ENCODE measurements at regions not wholly inside any gene's neighbourhood (a gene's known extent, or its start where the extent isn't known, plus 50 kb on each side); places are given as distances from the start of the nearest gene placed in this dataset.

DNA sequence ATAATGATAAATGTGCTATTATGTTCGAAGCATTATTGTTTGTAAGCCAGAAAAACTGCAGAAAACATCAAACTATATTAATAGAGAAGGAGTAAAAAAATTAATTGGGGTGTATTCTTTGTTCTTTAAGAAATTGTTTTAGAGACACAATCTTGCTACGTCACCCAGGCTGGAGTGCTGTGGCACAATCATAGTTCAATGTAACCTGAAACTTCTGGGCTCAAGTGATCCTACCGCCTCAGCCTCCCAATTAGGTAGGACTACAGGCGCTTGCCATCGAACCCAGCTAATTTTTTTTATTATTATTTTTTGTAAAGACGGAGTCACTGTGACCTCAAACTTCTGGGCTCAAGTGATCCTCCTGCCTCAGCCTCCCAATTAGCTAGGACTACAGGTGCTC is 1138.6 kb downstream of the GATA3 start:
- 76 to 85% (median 78%) methylated on average over 6 of the region's 6 CpGs for WGBS, 3 donors
- no peaks in the 10 kb centered on the region for H3K9me3 ChIP-seq

DNA sequence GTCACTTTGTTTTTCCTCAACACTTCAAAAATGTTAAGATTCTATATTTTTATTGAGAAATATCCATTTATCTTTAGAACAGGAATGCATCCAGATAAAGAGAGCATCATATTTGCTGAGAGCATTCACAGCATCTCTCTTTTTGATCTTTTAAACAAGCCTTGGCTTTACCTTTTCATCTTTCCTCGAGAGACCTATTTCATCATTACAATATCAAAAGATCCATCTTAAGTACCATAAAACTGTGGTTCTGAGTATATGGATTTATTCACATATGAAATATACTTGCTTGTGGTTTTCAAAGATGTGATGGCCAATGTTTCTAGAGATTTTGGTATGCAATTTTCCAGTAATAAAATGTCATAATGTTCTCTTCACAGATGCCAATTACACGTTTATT is 1140.9 kb downstream of the GATA3 start:
- no peaks in the 10 kb centered on the region for H3K36me3 ChIP-seq
- no peak overlapping the region for H3K27ac ChIP-seq
- H3K9me3 ChIP-seq = no peaks in the 10 kb centered on the region
- DNase-seq = no peak
- intact Hi-C loops (cut with DNase I) = no loop called here
- WGBS, 3 donors = 52 to 56% (median 55%) methylated on average over 2 of the region's 2 CpGs
- no peak for TF ChIP-seq CTCF (IDR thresholded peaks at IDR 0.05)
- TF ChIP-seq EP300 (IDR thresholded peaks at IDR 0.05) = no peak
- no peak for TF ChIP-seq POLR2A (IDR thresholded peaks at IDR 0.05)
- no peaks in the 10 kb centered on the region for H3K27me3 ChIP-seq
- no peaks in the 10 kb centered on the region for H3K4me1 ChIP-seq (ENCODE audit: insufficient read depth)
- no peak overlapping the region for H3K4me3 ChIP-seq

More for the DNA sequence above, 1138.6 kb downstream of the GATA3 start:
- Histone ChIP-seq H3K36me3 (no peaks in the 10 kb centered on the region), H3K27ac (no peak overlapping the region), H3K4me3 (no peak overlapping the region), H3K27me3 (no peaks in the 10 kb centered on the region), H3K4me1 (ENCODE audit: insufficient read depth) (no peaks in the 10 kb centered on the region)
- TF ChIP-seq EP300 (IDR thresholded peaks at IDR 0.05) = no peak
- intact Hi-C loops (cut with DNase I) = no loop called here
- DNase-seq = no peak

DNA sequence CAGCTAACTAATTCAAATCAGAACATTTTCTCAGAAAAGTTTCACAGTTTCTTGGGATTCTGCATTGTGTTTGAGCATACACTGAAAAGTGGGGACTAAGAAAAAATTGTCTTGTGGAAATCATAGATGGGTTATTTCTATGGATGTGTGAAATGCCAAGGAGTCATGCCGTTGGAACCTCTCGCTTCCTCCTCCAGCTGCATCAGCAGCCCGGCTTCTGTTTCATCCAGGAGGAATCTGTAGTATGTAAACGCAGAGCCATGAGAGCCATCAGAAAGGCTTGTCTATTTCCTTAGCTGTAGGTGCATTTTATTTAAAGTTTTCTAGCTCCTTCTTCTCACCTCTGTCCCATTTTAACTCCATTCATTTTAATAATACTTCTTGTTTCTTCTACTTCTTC is 1144.1 kb downstream of the GATA3 start:
- no peak overlapping the region for H3K4me3 ChIP-seq
- H3K4me1 ChIP-seq (ENCODE audit: insufficient read depth) = no peaks in the 10 kb centered on the region
- 5 to 34% (median 9%) methylated on average over 4 of the region's 4 CpGs for WGBS, 3 donors
- no peaks in the 10 kb centered on the region for H3K36me3 ChIP-seq
- TF ChIP-seq CTCF (IDR thresholded peaks at IDR 0.05) (no peak), EP300 (IDR thresholded peaks at IDR 0.05) (no peak), POLR2A (IDR thresholded peaks at IDR 0.05) (no peak)
- no peak for DNase-seq
- H3K9me3 ChIP-seq = no peaks in the 10 kb centered on the region
- intact Hi-C loops (cut with DNase I) = no loop called here
- H3K27ac ChIP-seq = no peak overlapping the region
- H3K27me3 ChIP-seq = no peaks in the 10 kb centered on the region

DNA sequence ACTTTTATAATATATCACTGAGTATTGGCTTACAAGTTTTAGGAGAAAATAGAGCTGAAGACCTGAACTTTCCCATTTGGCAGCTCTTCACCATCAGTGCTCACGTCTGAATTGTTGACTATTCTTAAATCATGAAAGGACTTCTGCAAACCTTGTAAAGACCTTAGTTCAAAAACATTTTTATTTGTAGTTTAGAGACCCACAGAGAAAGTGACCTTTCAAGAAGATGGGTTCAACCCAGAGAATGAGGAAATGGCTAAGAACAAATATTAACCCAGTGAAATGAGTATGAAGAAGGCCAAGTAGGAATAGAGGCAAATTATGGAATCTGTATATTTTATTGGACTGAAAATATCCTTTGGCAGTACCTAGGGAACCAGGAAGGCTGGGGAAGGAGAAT is 1151.1 kb downstream of the GATA3 start:
- Histone ChIP-seq H3K27ac (no peak overlapping the region), H3K9me3 (no peaks in the 10 kb centered on the region), H3K36me3 (no peaks in the 10 kb centered on the region), H3K4me3 (no peak overlapping the region), H3K27me3 (no peaks in the 10 kb centered on the region), H3K4me1 (ENCODE audit: insufficient read depth) (no peaks in the 10 kb centered on the region)
- no peak for DNase-seq
- intact Hi-C loops (cut with DNase I) = no loop called here
- 12 to 37% (median 14%) methylated on average over 1 of the region's 1 CpG for WGBS, 3 donors
- TF ChIP-seq EP300 (IDR thresholded peaks at IDR 0.05) = no peak
- TF ChIP-seq POLR2A (IDR thresholded peaks at IDR 0.05) = no peak
- no peak for TF ChIP-seq CTCF (IDR thresholded peaks at IDR 0.05)

DNA sequence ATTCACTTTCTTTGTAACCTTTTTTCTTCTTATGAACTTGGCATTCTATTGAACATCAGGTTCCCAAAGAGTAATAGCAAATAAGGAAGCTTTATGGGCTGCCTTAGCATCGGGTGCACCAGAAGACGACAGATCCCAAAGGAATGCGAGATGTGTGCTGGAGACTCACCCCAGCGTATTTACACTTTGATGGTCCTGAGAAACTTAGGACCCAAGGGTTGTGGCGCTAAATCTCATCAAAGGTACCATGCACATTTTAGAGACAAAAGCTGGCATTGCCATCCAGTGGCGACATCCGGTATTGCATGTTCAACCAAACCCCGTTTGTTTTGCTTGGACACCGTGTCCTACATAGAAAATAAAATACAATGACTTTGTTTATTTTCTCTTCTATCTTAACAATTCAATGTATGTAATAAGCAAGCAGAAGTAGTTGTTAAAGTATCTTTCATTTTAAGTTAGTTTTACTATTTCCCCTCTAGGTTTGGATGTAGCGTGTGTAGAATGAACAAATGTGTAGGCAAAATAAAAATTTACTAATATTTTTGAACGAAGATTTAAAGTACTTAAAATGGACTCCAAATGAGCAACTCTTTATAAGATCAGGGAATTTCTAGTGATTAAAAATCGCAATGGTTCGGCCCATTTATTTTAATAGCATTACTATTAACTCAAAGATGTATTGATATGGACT is 1154.8 kb downstream of the GATA3 start:
- intact Hi-C loops (cut with DNase I) = no loop called here
- TF ChIP-seq EP300 (IDR thresholded peaks at IDR 0.05) (no peak), POLR2A (IDR thresholded peaks at IDR 0.05) (no peak), CTCF (IDR thresholded peaks at IDR 0.05) (peak; percentile 29 to 49 (median 33))
- Histone ChIP-seq H3K27ac (no peak overlapping the region), H3K27me3 (no peaks in the 10 kb centered on the region), H3K9me3 (no peaks in the 10 kb centered on the region), H3K36me3 (no peaks in the 10 kb centered on the region), H3K4me3 (no peak overlapping the region), H3K4me1 (ENCODE audit: insufficient read depth) (no peaks in the 10 kb centered on the region)
- DNase-seq = peak; percentile 11 to 62 (median 39)
- 15 to 20% (median 18%) methylated on average over 13 of the region's 13 CpGs for WGBS, 3 donors
